RWPE1 (cell line): ENCODE measurements at regions not wholly inside any gene's neighbourhood (a gene's known extent, or its start where the extent isn't known, plus 50 kb on each side); places are given as distances from the start of the nearest gene placed in this dataset.
A peak's percentile ranks its signal among the peaks of the same experiment; 100 is the strongest.

Experiments used
- CTCF ChIA-PET: fragments of 350-600 bp; sonication (Branson Sonifier 250); formaldehyde crosslinking; extraction: SDS; loops from one replicate; lab custom pipeline; 2021; lab: Yijun Ruan, JAX
- POLR2A ChIA-PET: fragments of 400-600 bp; formaldehyde crosslinking; extraction: SDS; loops from one replicate; lab custom pipeline; 2020; ENCODE audit warnings: antibody characterized with exemption; ENCODE audit not compliant: low non-redundant PET; lab: Yijun Ruan, JAX
- DNase-seq: peaks from one replicate; pipeline ENCODE4 v3.0.0; 2012; ENCODE audit warnings: low spot score
- H3K27ac ChIP-seq: fragments of 450-650 bp; 2 replicates; pipeline ENCODE4 v1.5.1; 2017
- TF ChIP-seq, protein P1 (sequence below): fragments of 450-650 bp; conservative IDR thresholded peaks from 2 replicates; pipeline ENCODE4 v1.5.1; 2017; ENCODE audit warnings: low read depth, mild to moderate bottlenecking

DNA sequence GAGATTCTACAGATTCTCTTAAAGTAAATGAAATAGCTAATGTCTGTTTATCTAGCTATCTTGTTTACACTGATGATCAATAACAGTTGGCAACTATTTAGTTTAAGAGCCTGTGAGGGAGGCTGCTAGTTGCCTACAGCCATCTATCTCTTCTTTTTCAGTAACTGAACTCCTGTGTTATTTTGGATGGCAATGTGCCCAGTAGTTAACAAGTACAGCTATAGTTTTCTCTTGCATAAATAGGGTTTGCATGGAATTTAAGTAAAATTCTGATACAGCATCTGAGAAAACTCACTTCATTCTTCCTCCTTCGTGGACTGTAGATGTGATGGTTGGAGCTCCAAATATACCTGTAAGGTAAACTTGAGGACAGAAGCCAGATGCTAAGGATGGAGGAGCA, 219.5 kb upstream of the POT1 start:
- H3K27ac ChIP-seq, result no peak overlapping the region
- CTCF ChIA-PET, result no interaction called here
- POLR2A ChIA-PET, result no interaction called here
- DNase-seq, result no peak
- TF ChIP-seq, protein P1, sequence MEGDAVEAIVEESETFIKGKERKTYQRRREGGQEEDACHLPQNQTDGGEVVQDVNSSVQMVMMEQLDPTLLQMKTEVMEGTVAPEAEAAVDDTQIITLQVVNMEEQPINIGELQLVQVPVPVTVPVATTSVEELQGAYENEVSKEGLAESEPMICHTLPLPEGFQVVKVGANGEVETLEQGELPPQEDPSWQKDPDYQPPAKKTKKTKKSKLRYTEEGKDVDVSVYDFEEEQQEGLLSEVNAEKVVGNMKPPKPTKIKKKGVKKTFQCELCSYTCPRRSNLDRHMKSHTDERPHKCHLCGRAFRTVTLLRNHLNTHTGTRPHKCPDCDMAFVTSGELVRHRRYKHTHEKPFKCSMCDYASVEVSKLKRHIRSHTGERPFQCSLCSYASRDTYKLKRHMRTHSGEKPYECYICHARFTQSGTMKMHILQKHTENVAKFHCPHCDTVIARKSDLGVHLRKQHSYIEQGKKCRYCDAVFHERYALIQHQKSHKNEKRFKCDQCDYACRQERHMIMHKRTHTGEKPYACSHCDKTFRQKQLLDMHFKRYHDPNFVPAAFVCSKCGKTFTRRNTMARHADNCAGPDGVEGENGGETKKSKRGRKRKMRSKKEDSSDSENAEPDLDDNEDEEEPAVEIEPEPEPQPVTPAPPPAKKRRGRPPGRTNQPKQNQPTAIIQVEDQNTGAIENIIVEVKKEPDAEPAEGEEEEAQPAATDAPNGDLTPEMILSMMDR, result no peak

DNA sequence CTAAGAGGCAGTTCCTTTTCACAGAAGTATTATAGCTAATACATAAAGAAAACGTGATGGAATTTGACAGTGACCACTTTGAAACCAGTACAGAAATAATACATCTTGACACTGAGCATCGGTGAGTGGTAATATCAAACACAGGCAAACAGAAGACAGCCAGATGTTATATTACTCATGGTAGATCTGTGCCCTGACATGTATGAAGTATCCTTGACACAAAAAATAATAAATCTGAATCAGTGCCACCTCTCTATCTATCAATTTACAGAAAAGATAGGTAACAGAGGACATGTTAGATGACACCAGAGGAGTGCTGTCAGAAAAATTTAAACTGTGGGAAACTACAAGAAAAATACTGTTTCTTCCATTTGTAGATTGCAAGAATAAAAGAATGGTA, 217.4 kb upstream of the POT1 start:
- POLR2A ChIA-PET, result no interaction called here
- CTCF ChIA-PET, result no interaction called here
- TF ChIP-seq, protein P1, result no peak
- no peak overlapping the region for H3K27ac ChIP-seq
- DNase-seq, result no peak

DNA sequence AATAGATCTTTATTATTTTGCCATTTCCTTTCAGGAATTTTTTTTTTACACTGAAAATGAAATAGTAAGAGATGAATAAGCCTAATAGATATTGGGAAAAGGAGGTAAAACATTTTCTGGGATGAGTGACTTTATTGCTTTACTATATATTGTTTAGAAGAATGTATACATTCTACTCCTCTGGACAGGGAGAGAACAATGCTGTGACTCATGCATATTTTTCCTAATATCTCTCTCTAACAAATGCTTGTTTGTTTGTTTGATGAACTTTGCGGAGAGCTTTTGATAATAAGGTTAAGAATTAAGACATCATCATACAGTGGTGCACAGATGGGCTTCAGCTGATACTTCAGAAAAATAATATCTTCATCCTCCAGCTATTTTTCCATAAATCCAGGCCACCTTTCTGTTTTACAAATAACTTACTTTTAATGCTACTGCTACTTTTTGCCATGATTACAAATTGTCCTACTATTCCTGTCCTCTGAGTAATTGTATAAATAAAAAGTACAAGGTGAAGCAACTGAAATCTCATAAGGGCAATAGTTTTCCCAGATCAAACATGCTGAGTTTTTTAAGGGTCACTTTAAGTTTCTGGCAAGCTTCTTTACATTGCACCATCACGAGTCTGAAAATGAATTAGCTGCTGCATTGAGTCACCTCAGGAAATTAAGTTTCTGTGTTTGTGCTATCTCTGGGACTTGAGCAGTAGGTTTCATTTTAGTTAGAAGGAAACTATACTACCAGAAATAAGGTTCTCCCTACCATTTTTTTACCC, 207.3 kb upstream of the POT1 start:
- CTCF ChIA-PET, result no interaction called here
- POLR2A ChIA-PET, result no interaction called here
- TF ChIP-seq, protein P1, result no peak
- DNase-seq, result peak; percentile 45
- H3K27ac ChIP-seq, result no peak overlapping the region

DNA sequence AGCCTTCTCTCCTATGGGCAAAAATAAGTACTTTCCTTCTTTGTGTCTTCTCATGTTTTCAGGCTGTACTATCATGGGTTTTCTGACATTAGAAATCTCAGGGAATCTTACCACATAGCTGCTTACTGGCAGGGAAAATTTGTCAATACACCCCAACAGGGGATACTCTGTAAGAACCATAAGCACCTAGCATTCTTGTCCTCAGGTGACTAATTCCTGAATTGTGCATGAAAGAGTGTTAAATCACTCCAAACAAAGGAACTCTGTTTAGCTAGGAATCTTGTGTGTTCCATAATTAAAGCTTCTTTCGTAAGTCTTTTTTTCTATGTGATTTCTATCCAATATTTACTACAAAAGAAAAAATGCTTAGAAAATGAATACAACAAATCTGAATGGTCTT, 206.7 kb upstream of the POT1 start:
- H3K27ac ChIP-seq, result no peak overlapping the region
- CTCF ChIA-PET, result no interaction called here
- POLR2A ChIA-PET, result no interaction called here
- TF ChIP-seq, protein P1, result no peak
- peak; percentile 29 for DNase-seq

DNA sequence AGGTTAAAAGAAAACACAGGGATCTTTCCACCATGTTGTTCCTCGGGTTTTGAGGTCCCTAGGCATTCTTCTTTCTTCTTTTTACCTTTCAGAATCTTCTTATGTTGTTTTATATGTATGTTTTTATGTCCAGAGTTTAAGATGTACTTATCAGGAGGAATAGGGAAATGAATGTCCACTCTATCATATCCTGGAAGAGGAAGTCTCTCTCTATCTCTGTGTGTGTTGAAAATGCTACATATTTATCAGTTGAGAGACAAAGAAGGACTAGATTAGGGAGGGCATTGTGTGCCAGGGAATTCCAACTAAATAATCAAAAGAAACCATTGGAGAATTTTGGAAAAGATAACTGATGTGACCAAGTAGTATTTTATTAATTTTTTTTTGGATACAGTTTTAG, 200.5 kb upstream of the POT1 start:
- POLR2A ChIA-PET, result no interaction called here
- no peak for DNase-seq
- CTCF ChIA-PET, result no interaction called here
- TF ChIP-seq, protein P1, result no peak
- no peak overlapping the region for H3K27ac ChIP-seq

DNA sequence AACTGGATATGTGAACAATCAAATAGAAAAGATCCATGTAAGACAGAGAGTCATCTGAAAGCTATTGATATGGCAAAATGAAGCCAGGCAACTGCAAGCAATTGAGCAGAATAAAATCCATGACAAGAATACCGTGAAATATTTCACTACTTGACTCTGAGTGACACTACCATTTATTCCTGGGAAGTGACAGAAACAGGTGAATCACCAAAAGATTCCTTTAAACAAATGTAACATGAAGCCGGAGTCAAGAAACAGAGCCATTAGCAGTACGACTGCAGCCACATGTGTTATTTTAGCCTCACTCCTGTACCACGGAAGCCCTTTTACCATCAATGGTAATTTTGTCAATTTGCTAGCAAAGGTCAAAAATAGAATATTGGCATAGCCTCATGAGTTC, 197.7 kb upstream of the POT1 start:
- ChIA-PET POLR2A (no interaction called here), CTCF (interaction anchor here (0.7 kb wide), 1 partner anchor 217 kb away, joined by 4 read pairs; no protein-coding TSS in a partner anchor)
- TF ChIP-seq, protein P1, result no peak
- no peak overlapping the region for H3K27ac ChIP-seq
- DNase-seq, result no peak
